K562 (cell line): ENCODE measurements at regions not wholly inside any gene's neighbourhood (a gene's known extent, or its start where the extent isn't known, plus 50 kb on each side); places are given as distances from the start of the nearest gene placed in this dataset.

Experiments used
- ATAC-seq: fragments of 200-7000 bp; cut with Tn5 transposase; 3 replicates; pipeline ENCODE4 v1.9.1; 2020; ENCODE audit warnings: moderate library complexity
- BruUV-seq: library from RNA; stranded (reverse); fragments of 400-500 nt; replicated peaks from 2 replicates; lab custom pipeline; 2021; lab: Mats Ljungman, UMichigan
- CTCF ChIA-PET: fragments of 300-600 bp; formaldehyde crosslinking; extraction: SDS; loops from one replicate; lab custom pipeline; 2021; ENCODE audit warnings: low intra/inter-chr PET ratio; lab: Yijun Ruan, JAX
- POLR2A ChIA-PET: fragments of 300-600, 350-650 bp; sonication (Branson Sonifier 250); formaldehyde crosslinking; extraction: SDS; loops from one replicate; lab custom pipeline; 2021; ENCODE audit warnings: antibody characterized with exemption, inconsistent platforms; lab: Yijun Ruan, JAX
- DNase-seq, 4 experiments: peaks; one replicate each; pipeline versions ENCODE4 v3.0.0 to v3.0.0-alpha.2; 2011 to 2018; ENCODE audit warnings: low spot score in 3 of 4, mixed read lengths in 3 of 4; ENCODE audit errors: extremely low read depth in 1 of 4
- FAIRE-seq: peaks from 2 replicates; lab custom pipeline; 2011; peaks lifted over from hg19 to GRCh38; lab: Jason Lieb, UNC
- H2AFZ ChIP-seq: 2 replicates; pipeline ENCODE4 v1.6.0; 2011; ENCODE audit warnings: low read depth, low read length, control low read depth, inconsistent platforms
- H3K27ac ChIP-seq: fragments of 200-600 bp; 3 replicates; pipeline ENCODE4 v1.8.0; 2011; ENCODE audit warnings: low read depth, mild to moderate bottlenecking, control low read depth, inconsistent platforms, low read length, moderate library complexity, mixed read lengths; ENCODE audit errors: extremely low read depth
- H3K27me3 ChIP-seq, 2 experiments: fragments of 300-600 bp in 1 of 2; 2 replicates in 1 of 2; 3 replicates in 1 of 2; pipeline versions ENCODE4 v1.6.0 to v1.8.0; 2011; ENCODE audit warnings: inconsistent platforms in 2 of 2, low read length in 2 of 2, mild to moderate bottlenecking in 1 of 2, mixed read lengths in 1 of 2, moderate library complexity in 1 of 2; ENCODE audit not compliant: control insufficient read depth in 2 of 2, insufficient read depth in 2 of 2
- H3K36me3 ChIP-seq: fragments of 300-600 bp; 3 replicates; pipeline ENCODE4 v1.8.0; 2011; ENCODE audit warnings: mild to moderate bottlenecking, low read length, inconsistent platforms; ENCODE audit not compliant: control insufficient read depth, insufficient read depth
- H3K4me1 ChIP-seq, 2 experiments: fragments of 200-600 bp in 1 of 2; replicated peaks in 1 of 2; 2 replicates in 1 of 2; 3 replicates in 1 of 2; pipeline versions ENCODE4 v1.5.1 to v1.8.0; 2011; ENCODE audit warnings: inconsistent platforms in 2 of 2, low read length in 2 of 2, mild to moderate bottlenecking in 1 of 2, mixed read lengths in 1 of 2, moderate library complexity in 1 of 2; ENCODE audit not compliant: control insufficient read depth in 2 of 2, insufficient read depth in 2 of 2
- H3K4me2 ChIP-seq: 2 replicates; pipeline ENCODE4 v1.6.1; 2011; ENCODE audit warnings: low read length, control low read depth, inconsistent platforms, mixed read lengths; ENCODE audit not compliant: insufficient read depth
- H3K4me3 ChIP-seq: fragments of 200-600 bp; sonication (generic), shearing (Covaris generic); 2 replicates; pipeline ENCODE4 v1.5.1; 2016; ENCODE audit warnings: control low read depth, inconsistent platforms
- H3K79me2 ChIP-seq: fragments of 200-600 bp; 3 replicates; pipeline ENCODE4 v1.8.0; 2011; ENCODE audit warnings: low read length, inconsistent platforms; ENCODE audit not compliant: control insufficient read depth, insufficient read depth
- H3K9ac ChIP-seq, 2 experiments: 2 replicates each; pipeline versions ENCODE4 v1.6.0 to v1.6.1; 2011; ENCODE audit warnings: low read depth in 2 of 2, low read length in 2 of 2, control low read depth in 1 of 2, inconsistent platforms in 1 of 2, mild to moderate bottlenecking in 1 of 2, mixed read lengths in 1 of 2; ENCODE audit not compliant: insufficient read depth in 1 of 2
- H3K9me1 ChIP-seq: one replicate; pipeline ENCODE4 v1.6.0; 2011; ENCODE audit warnings: inconsistent platforms, mild to moderate bottlenecking, low read length, moderate library complexity; ENCODE audit not compliant: control insufficient read depth, insufficient read depth
- H3K9me3 ChIP-seq: replicated peaks from 2 replicates; pipeline ENCODE4 v1.5.1; 2011; ENCODE audit warnings: low read depth, low read length, inconsistent platforms; ENCODE audit not compliant: control insufficient read depth, insufficient read depth
- H4K20me1 ChIP-seq: replicated peaks from 2 replicates; pipeline ENCODE4 v1.6.1; 2011; ENCODE audit warnings: low read length, inconsistent platforms, mixed read lengths; ENCODE audit not compliant: control insufficient read depth, insufficient read depth
- CBX5 ChIP-seq: IDR thresholded peaks from 2 replicates; pipeline ENCODE4 v1.6.1; 2014; ENCODE audit warnings: low read depth, borderline replicate concordance
- KLF6 ChIP-seq: fragments of 250-450 bp; sonication (Bioruptor Pico); IDR thresholded peaks from 2 replicates; pipeline ENCODE4 v1.4.0; 2020; ENCODE audit warnings: mild to moderate bottlenecking, moderate library complexity, borderline replicate concordance
- MBD2 ChIP-seq: sonication (generic); IDR thresholded peaks from 2 replicates; pipeline ENCODE4 v1.6.1; 2016; ENCODE audit warnings: low read depth, borderline replicate concordance
- NFIC ChIP-seq: fragments of 450-650 bp; IDR thresholded peaks from 2 replicates; pipeline ENCODE4 v1.6.1; 2017; ENCODE audit warnings: mild to moderate bottlenecking, inconsistent platforms
- POLR2A ChIP-seq: fragments of 450-650 bp; conservative IDR thresholded peaks from 2 replicates; pipeline ENCODE4 v1.6.1; 2016
- SFPQ ChIP-seq: fragments of 200-400 bp; formaldehyde crosslinking; IDR thresholded peaks from 2 replicates; pipeline ENCODE4 v1.6.1; 2017; ENCODE audit warnings: mild to moderate bottlenecking, low read depth, low read length, moderate library complexity
- SNRNP70 ChIP-seq: fragments of 200-400 bp; formaldehyde crosslinking; optimal IDR thresholded peaks from 2 replicates; pipeline ENCODE3; 2017; ENCODE audit warnings: low read depth, low read length
- STAT5A ChIP-seq: IDR thresholded peaks from 2 replicates; pipeline ENCODE4 v1.6.1; 2012; ENCODE audit warnings: low read length, inconsistent platforms, borderline replicate concordance
- USF2 ChIP-seq: sonication (generic); formaldehyde crosslinking; IDR thresholded peaks from 2 replicates; pipeline ENCODE4 v1.5.0; 2020; ENCODE audit warnings: missing genetic modification reagents
- ZBTB1 ChIP-seq: sonication (generic); formaldehyde crosslinking; IDR thresholded peaks from 2 replicates; pipeline ENCODE4 v1.8.1; 2023; ENCODE audit warnings: missing genetic modification reagents, low read depth, mild to moderate bottlenecking, borderline replicate concordance
- ZNF232 ChIP-seq: sonication (generic); formaldehyde crosslinking; IDR thresholded peaks from 2 replicates; pipeline ENCODE4 v1.8.0; 2022; ENCODE audit warnings: mild to moderate bottlenecking, missing genetic modification reagents
- WGBS: fragments of 100-300 bp; shearing (Covaris generic); methylation state at CpG from one replicate; pipeline ENCODE4 v1.1.6; 2016; ENCODE audit warnings: low coverage, mixed read lengths; ENCODE audit not compliant: insufficient coverage; ENCODE audit errors: missing lambda C conversion rate; 5-methylcytosine and 5-hydroxymethylcytosine counted together
- in situ Hi-C: fragments of 300-500 bp; cut with MboI; formaldehyde crosslinking; loops from 4 replicates; pipeline ENCODE4 v1.15.0; 2018; ENCODE audit warnings: inconsistent platforms, mixed read lengths
- intact Hi-C: fragments of 100-400 bp; cut with micrococcal nuclease; formaldehyde crosslinking; loops from 2 replicates; pipeline ENCODE4 v1.14.2; 2022
- TF ChIP-seq, protein P1 (sequence below), 2 experiments: fragments of 200-800 bp in 1 of 2; sonication (Bioruptor generic) in 1 of 2; sonication (generic) in 1 of 2; formaldehyde crosslinking in 1 of 2; IDR thresholded peaks in 1 of 2; conservative IDR thresholded peaks in 1 of 2; 2 replicates each; pipeline versions ENCODE4 v1.5.0 to v1.6.1; 2016 to 2020; ENCODE audit warnings: missing compliant biosample characterization in 1 of 2, missing genetic modification characterization in 1 of 2, missing genetic modification reagents in 1 of 2

DNA sequence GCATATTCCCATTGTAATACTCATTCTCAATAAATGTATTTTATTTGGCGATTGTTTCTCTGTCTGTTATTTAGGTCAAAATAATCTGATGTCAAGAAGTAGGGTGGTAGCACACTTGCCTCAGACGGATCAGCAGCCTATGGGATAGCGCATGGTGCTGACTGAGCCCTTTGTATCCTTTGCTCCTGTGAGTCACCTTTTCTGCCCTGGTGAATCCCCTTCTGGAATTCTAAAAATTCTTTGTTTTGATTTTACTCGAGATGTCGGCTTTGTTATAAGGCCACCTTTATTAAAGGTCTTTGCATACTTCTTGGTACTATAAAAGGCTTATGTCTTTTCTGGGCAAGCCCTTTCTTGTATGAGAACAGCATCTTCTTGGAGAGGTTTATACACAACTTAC, 1187.8 kb downstream of the CDH9 start:
- H3K27me3 ChIP-seq = no peaks in the 10 kb centered on the region
- 9% methylated on average over 5 of the region's 5 CpGs for WGBS
- DNase-seq (no peak), FAIRE-seq (no peak), ATAC-seq (no peak)
- H3K36me3 ChIP-seq = no peaks in the 10 kb centered on the region
- no peaks in the 10 kb centered on the region for H3K9me1 ChIP-seq
- intact Hi-C loops = no loop called here
- no TSS peak for BruUV-seq
- H3K27ac ChIP-seq = no peak overlapping the region
- no peaks in the 10 kb centered on the region for H3K4me1 ChIP-seq
- H3K9ac ChIP-seq = no peak overlapping the region
- H3K9me3 ChIP-seq = no peaks in the 10 kb centered on the region; the same call in 1 of the 2 replicates
- in situ Hi-C loops = no loop called here
- no peaks in the 10 kb centered on the region for H3K79me2 ChIP-seq
- no peak overlapping the region for H2AFZ ChIP-seq
- H3K4me2 ChIP-seq = no peak overlapping the region
- CTCF ChIA-PET = no interaction called here
- TF ChIP-seq POLR2A (no peak), CBX5 (no peak), NFIC (no peak)
- TF ChIP-seq, all 486 proteins: peak for 0
- POLR2A ChIA-PET = no interaction called here
- H4K20me1 ChIP-seq = no peaks in the 10 kb centered on the region
- no peak overlapping the region for H3K4me3 ChIP-seq

DNA sequence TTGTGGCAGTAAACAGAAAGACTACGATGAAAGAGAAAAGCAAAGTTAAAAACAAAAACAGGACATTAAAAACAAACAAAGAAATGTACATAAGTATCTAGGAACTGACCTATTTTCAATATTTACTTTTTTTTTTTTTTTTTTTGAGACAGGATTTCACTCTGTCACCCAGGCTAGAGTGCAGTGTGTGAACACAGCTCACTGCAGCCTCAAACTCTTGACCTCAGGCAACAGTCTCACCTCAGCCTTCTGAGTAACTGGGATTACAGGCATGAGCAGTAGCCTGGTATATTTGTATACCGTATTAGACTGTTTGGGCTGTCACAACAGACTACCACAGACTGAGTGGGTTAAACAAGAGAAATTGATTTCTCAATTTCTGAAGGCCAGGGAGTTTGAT, 1189.1 kb downstream of the CDH9 start:
- no peaks in the 10 kb centered on the region for H3K4me1 ChIP-seq
- H3K9ac ChIP-seq = no peak overlapping the region
- ATAC-seq = no peak
- no peak overlapping the region for H3K27ac ChIP-seq
- no peaks in the 10 kb centered on the region for H3K36me3 ChIP-seq
- no peak for DNase-seq
- no peaks in the 10 kb centered on the region for H4K20me1 ChIP-seq
- intact Hi-C loops = no loop called here
- no peaks in the 10 kb centered on the region for H3K27me3 ChIP-seq
- in situ Hi-C loops = no loop called here
- ChIA-PET CTCF (no interaction called here), POLR2A (no interaction called here)
- no peak for FAIRE-seq
- no peak overlapping the region for H2AFZ ChIP-seq
- WGBS = 8% methylated on average over 2 of the region's 2 CpGs
- no TSS peak for BruUV-seq
- H3K9me1 ChIP-seq = no peaks in the 10 kb centered on the region
- H3K4me2 ChIP-seq = no peak overlapping the region
- H3K4me3 ChIP-seq = no peak overlapping the region
- no peaks in the 10 kb centered on the region for H3K79me2 ChIP-seq
- no peaks in the 10 kb centered on the region; the same call in 1 of the 2 replicates for H3K9me3 ChIP-seq
- no peak for TF ChIP-seq SNRNP70
- TF ChIP-seq SFPQ = no peak
- TF ChIP-seq KLF6 (CRISPR knock-in tag) = no peak
- TF ChIP-seq ZNF232 (CRISPR knock-in tag) = no peak
- no peak for TF ChIP-seq STAT5A
- no peak for TF ChIP-seq MBD2
- TF ChIP-seq USF2 (CRISPR knock-in tag) = no peak
- TF ChIP-seq, protein P1, sequence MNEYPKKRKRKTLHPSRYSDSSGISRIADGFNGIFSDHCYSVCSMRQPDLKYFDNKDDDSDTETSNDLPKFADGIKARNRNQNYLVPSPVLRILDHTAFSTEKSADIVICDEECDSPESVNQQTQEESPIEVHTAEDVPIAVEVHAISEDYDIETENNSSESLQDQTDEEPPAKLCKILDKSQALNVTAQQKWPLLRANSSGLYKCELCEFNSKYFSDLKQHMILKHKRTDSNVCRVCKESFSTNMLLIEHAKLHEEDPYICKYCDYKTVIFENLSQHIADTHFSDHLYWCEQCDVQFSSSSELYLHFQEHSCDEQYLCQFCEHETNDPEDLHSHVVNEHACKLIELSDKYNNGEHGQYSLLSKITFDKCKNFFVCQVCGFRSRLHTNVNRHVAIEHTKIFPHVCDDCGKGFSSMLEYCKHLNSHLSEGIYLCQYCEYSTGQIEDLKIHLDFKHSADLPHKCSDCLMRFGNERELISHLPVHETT (CRISPR knock-in tag; conservative IDR thresholded peaks at IDR 0.05 in 1 of 2, IDR thresholded peaks at IDR 0.05 in 1 of 2) = no peak
- no peak for TF ChIP-seq ZBTB1 (CRISPR knock-in tag)
